ENCODE measurements at regions not wholly inside any gene's neighbourhood (a gene's known extent, or its start where the extent isn't known, plus 50 kb on each side); places are given as distances from the start of the nearest gene placed in this dataset.

DNA sequence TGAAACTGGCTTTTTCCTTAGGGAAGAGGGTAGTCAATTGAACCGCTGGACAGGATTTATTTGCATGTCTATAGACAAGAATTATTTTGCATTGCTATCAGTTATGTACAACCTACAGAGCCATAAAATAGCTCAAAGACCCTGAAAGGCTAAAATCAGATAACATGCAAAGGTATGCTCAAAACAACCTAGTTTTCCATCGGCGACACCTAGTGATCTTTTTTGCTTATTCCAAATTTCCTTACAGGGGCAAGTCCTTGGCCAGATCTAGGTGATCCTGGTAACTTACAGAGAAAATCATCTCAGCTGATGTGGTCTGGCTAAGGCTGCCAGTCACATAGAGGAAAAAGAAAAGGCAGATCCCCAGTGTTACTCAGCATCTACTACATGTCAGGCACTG, 141.2 kb upstream of the RPL38 start:
- DNase-seq: no peak

DNA sequence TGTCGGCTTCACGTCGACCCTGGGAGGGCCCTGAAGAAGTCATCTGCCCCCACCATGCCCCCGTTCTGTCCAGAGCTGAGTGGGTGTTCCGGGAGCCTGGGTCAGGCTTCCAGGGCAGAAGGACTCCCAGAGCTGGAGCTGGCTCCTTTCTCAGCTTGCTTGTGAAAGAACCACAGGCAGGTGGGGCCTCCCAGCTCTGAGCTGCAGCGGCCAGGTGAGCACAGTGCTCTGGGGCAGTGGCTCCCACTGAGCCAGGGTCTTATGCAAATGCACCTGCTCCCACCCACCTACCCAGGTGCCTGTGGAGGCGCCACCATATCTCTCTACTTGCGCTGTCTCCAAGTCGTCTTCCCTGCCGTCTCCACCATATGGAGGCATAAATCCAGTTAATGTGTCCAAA, 140.0 kb upstream of the RPL38 start:
- DNase-seq: no peak

DNA sequence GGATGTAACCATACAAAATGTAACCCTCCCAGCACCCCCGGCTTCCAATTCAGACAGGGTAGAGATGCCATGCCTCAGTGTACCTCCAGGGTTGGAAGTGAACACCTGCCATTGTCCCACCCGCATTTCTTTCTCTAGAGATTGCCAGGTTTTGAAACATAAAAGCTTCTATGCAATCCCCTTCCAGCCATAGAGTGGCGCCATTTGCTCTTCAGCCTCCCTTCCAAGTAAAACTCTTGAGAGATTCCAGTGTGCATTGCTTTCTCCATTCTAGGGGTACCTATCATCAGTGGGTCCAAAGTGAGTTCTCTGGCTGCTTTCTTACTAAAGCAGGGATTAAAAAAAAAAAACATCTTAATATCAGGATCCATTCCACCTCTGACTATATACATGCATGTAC, 133.1 kb upstream of the RPL38 start:
- no peak for DNase-seq

DNA sequence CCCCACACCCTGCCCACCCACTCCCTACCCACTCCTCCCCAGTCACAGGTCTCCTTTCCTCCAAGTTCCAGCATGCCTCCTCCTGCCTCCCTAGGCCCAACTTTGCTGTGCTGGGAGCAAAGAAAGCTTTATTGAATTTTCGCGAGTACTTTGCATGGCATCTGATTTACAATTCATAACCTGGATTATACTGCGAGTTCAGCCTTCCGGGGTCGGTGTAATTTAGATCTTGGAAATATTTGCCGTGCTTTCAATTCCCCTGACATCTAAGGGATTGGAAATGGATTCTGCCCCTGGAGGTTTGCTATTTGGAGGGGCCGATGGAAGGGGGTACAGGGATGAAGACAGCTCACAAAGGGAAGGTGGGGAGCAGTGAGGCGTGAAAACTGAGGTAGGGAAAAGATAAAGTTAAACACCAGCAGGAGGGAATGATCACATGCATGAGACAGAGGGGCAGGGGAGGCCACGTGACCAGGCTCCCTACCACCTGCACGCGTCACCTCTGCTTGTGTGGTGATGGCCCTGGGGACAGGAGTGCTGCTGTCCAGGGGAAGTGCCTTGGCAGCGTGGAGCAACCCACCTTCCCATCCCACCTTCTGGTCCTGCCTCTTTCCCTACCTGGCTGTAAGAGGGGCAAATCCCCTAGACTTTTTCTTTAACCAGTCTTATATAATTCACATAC, 132.3 kb upstream of the RPL38 start:
- no peak for DNase-seq

DNA sequence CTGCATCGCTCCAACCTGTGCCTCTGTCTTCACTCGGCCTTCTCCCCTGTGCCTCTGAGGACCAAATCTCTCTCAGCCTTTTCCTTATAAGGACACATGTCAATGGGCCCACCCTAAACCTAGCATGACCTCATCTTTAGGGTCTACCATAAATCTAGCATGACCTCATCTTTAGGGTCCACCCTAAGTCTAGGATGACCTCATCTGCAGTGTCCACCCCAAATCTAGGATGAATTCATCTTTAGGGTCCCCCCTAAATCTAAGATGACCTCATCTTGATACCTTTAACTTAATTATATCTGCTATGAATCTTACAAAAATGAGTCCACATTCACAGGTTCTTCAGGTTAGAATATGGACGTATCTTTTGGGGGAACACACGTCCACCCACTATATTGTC, 131.1 kb upstream of the RPL38 start:
- no peak for DNase-seq

DNA sequence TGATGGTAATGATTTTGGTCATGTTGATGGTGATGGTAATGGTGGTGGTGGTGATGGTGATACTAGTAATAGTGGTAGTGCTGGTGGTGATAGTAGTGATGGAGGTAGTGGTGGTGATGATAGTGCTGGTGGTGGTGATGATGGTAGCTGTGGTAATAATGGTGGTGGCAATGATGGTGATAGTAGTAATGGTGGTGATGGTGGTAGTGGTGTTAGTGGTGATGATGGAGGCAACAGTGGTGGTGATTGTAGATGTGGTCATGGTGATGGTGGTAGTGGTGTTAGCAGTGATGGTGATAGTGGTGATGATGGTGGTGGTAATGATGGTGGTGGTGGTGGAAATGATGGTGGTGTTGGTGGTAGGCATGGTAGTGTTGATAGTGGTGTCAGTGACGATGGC, 127.0 kb upstream of the RPL38 start:
- no peak for DNase-seq

DNA sequence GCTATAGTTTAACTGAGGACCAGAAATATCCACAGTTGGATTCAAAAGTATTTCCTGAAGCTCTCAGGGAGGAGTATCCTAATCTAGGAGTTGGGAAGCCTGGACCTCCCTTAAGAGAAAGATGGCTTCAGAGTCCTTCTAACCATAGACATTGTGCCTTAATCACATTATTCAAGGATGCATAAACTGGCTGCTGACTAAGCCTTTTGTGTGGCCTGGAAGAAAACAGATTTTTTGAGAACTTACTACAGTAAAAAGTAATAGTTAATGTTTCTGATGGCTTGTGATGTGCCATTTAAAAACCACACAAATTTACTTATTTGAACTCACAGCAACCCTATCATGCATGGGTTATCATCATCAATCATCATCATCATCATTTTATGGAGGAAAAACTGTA, 126.2 kb upstream of the RPL38 start:
- DNase-seq: no peak

DNA sequence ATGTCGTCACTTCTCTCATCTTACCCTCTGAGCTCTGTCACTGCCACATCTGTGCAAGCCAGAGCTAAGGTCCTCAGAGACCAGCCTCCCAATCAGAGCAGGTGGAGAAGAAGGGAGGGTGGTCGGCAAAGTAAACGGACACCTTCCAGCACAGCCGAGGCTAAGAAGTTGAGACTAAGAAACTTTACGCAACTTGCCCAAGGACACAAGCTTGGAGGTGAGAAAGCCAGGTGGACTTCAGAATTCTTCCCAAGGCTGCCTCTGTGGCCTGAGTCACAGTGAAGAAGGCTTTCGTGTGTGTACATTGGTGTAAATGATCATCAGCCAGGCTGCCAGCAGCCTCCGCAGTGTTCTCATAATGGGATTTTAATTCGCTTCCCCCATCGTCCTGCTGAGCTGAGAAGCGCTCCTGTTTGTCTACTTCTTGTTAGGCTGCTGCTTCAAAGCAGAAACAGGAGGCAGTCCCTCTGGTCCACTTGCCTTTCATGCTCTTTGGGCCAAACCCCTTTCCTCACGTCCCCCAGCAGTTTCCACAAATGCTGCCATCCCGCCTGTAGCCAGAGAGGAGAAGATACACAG, 125.0 kb upstream of the RPL38 start:
- DNase-seq: no peak

DNA sequence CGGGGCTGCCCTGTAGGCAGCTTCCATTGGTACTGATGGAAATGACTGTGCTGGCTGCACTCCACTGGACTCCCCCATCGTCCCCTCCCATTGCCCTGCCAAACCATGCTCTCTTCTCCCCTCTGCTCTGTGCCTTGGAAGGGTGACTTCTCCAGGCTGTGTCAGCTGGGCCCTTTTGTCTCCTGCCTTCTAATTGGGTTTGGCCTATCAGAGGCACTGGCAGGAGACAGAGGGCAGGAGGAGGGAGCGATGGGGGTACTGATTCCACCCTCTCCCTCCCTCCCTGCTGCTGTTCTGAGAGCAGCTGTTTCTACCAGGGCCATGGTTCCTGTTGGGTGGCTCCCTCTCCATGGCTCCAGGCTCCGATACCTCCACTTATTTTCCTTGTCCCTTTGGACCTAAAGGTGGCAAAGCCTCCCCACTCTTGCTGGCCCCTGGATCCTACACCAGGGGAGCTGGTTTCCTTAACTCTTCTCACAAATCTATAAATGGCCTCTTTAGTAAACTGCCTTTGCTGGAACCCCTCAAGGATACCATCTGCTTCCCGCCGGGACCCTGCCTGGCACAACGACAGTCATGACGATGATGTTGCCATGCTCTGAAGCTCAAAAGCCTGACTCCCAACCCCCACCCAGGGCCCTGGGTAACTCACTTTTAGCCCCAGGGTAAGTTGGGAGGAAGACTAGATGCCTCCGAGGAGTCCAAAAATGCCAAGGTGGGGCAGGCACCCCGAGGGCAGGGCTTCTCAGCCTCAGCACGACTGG, 123.8 kb upstream of the RPL38 start:
- no peak for DNase-seq

DNA sequence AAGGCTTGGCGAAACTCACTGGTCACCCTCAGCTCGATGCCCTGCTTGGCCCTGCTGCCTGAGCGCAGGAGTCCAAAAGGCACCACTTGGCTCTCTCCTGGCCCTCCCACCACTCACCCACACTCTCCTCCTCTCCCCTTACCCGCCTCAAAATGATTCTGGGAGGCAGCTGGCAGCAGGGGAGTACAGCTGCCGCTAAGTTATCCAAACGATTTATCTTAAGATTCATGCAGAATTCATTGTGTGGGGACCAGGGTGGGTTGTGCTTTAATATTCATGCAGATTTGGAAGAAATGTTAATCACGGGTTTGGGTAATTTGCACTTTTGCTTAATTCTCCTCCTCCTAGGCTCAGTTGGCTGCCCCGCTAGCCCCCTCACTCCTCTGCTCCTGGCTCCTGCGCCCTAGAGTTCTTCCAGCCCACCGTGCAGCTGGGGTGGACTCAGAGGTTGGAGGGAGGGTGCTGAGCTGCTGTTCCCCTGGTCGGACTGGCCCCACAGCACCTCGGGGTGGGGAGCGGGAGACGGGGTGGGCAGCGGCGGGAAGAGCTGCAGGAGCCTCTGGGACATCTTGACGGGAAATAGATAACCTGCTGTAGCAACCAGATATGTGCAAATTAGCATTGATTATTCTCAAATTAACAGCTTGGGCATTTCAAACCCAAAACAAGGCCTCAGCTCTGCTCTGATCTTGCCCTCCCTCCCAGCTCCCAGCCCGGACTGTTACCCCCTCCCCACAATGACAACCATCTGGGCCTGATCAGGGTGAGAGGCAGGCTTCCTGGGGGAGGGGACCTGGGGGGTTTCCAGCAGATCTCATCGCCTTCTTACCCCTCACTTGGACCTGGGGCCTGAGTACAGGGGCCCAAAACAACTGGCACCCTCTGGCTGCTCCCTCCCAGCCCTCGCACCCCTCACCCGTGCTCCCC, 122.6 kb upstream of the RPL38 start:
- no peak for DNase-seq

DNA sequence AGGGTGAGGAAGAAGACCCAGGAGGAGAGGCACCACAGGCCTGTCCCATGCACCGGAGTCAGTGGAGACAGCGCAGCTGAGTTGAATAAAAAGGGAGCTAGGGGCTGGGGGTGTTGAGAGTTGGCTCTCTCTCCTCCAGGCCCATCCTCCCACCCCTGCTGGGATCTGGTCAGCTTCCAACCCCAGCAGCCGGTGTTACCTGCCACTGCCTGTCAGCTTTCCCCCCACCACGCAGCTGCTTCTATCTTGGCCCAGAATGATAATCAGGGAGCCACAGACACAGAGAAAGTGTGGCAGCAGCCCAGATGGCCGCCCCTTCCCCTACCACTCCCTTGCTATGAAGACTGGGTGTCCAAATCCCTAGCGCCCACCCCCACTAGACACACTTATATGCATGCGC, 120.6 kb upstream of the RPL38 start:
- no peak for DNase-seq

DNA sequence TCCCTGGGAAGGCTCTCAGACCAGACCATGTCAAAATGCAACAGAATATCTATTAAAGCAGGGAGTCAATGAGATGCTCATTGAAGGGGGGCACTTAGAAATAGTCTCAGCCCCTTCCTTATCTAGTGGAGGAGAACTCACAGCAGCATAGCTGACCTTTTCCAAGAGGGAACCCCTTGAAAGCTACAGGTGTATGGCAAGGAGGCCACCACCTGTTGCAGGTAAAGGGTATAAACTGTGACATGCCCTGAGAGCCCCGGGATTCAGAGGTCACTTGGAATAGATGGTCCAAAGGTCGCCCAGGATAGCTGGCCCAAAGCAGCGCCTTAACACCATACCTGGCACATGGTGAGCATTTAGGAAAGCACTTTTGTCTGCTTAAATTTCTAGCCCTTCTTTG, 120.2 kb upstream of the RPL38 start:
- no peak for DNase-seq

DNA sequence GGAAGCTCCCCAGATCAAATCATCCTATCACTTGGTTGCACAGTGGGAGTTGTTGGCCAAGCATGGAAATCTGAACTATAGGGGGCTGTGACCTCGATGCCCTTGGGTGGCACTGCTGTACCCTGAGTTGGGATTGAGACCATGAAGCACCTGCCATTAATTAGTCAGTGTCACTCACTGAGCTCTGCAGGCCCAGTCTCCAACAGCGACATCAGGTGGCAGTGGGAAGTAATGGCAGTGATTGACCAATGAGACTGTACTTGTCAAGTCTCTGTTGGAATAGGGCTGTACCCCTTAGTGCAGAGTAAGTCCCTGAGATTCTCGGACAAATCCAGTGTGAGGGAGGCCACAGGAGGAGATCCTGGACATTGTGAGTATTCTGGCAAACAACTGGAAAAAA, 118.0 kb upstream of the RPL38 start:
- DNase-seq: no peak

DNA sequence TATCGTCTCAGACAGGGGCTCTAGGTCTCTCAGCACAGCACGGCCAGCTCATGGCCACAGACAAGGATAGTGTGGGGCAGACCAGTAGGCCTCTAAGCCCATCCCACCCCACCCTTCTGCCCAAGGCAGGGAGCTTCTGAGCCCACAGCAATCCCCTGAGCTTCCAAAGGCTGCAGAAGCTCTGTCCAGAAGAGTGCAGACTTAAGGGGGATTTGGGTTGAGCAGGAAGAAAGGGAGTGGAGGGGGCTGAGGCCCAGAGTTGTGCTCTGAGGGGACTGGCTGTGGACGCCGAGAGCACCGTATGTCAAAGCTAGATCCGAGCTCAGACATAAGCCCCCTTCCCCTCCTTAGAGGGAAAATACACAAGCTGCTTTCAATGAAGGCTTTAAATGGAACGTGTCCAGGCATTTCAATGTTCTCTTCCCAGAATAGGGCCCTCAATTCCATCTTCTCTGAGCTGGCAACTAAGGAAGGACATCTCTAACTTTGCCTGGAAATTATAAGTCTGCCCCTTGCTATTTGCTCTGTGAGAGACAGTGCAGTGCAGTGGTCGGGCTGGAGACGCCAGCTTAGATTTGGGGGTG, 116.4 kb upstream of the RPL38 start:
- DNase-seq: no peak

DNA sequence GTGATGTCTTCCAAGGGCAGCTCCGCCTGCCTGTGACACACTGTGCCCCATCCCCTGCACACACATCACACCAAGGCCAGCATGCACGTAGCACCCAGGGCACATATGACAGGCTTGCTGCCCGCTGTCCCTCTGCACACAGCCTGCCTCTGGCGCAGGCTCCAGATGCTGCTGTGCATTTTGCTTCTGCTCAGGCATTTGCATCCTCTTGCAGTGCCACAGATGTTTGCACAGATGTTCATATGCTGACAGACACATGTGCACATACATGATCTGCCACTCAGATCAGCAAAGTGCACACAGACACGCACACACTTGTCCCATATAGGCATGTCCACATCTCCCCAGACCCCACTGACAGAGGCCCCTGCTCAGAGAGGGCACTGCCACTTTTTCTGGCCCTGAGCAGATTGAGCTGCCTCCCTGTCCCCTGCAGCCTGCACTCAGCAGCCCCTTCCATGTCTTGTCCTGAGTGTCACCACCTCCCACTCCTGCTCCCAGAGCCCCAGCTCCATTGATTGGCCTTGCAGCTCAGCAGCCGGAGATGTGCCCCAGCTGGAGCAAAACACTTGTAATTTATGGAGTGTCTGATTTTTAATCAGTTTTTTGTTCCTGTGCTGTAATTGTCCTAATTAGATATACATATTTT, 115.1 kb upstream of the RPL38 start:
- DNase-seq: no peak

DNA sequence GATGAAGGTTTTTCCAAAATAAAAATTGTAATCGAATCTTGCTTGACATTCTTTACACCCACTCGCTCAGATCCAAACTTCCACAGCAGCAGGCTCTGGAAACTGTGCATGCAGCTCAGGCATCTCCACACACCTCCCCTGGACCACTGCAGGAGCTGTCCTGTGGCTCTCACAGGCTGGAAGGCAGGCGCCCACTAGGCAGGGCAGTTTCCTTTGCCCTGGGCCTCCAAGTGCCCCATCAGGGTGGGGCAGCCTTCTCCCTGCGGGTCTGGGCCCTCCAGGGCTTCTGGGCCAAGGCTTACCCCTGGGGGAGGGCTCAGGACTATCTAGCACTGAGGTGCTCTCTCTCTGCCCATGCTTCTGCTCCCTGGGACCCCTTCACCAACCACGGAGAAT, 114.5 kb upstream of the RPL38 start:
- DNase-seq: no peak

DNA sequence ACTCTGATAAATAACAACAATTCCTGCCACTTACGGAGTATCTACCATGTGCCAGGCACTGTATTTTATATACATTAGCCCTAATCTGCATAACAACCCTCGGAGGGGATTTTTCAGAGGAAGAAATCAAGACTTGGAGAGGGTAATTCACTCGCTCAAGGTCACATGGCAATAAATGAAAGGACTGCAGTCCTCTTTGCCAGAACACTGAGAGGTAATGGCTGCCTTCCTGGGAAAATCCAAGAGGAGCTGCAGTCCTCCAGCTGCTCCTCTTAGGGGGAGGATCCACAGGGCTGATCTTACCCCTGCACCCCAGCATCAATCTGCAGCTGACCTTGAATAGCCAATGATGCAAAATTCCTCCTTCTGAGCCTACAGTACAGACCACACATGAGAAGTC, 114.1 kb upstream of the RPL38 start:
- DNase-seq: no peak

DNA sequence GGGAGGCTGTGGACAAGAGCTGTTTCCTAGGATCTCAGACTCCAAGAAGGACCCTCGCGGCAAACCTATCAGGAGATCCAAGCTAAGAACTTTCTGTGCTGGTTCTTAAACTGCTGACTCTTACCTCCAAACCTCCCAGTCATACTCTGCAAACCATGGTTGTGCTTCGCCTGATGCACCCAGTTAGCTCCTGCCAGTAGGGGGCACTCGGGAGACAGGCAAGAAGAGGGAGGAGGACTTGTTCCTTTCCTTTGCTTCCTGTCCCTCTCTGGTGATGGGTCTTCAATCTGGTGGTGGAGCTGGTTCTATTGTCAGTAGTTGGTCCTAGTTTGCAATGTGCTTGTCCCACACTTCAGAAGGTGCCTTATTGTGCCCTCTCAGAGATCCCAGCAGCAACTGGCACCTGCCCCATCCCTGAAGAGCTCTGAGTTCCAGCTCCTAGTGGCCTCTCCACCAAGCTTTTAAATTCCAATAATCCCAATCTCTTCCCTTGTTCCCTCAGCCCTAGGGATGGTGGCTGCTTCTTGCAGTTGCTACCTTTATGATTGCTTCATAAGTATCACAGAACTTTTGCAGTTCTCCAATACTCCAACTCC, 113.5 kb upstream of the RPL38 start:
- peak; percentile 6 to 24 for DNase-seq

DNA sequence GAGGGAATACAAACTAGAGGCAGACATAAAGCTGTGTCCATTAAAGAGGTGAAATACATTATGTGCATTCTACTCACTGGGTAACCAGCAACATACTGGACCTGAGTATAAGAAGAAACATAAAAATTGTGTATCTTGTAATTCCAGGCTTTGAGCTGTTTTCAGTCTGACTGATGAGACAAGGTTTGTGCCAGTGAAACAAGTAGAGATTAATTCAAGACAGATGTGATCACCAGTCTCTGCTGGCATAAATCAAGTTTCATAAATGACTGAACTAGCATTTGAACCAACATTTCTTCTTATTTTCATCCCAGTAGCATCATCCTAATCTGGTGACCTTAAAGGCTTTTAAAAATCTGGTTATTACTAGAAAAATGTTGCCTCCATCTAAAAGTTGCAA, 108.8 kb upstream of the RPL38 start:
- DNase-seq: no peak

DNA sequence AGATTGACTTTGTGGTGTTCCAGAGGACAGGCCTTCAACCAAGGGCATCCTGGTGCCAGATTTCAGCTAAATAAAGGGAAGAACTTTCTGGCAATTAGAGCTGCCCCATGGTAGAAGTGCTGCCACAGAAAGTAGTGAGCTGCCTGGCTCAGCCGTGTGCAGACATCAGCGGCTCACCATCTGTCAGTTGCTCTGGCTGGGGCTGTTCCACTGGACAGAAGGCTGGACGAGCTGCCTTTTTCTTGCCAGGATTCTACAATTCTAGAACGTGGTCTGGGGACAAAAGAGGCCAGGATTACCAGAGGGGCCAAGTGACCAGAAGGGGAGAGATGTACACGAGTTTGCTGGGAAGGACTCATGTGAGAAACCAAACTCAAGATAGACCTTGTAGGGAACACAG, 107.0 kb upstream of the RPL38 start:
- no peak for DNase-seq

DNA sequence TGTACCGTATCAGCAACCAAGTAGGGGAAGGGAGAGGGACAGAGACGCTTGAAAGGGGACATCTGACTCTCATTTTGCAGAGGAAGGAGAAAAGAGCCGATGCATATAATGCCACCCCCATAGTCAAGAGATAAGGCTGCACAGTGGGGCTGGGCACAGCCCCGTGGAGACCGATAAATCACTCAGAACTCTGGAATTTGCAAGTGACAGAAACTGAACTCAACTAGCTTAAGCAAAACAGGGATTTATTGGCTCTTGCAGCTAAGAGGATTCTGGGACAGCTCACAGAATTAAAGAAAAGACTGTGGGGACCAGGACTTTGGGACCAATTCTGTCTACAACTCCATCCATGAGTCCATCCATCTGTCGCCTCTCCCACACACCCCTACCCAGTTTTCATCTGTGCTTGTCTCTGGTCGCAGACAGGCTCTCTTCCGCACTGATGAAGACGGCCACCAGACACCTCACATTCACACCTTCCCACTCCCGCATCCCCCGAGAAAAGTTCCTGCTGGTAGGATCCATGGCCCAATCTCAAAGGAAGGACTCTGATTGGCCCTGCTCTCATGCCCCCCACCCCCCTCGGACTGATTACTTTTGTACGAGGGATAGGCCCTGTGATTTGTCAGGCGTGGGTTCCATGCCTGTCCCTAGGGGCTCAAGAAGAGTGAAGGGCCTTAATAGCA, 105.9 kb upstream of the RPL38 start:
- no peak for DNase-seq
